H9 (cell line): ENCODE measurements at regions not wholly inside any gene's neighbourhood (a gene's known extent, or its start where the extent isn't known, plus 50 kb on each side); places are given as distances from the start of the nearest gene placed in this dataset.
"Not testable (repeated sequence)": the region's sequence is repeated elsewhere in the genome, so short reads cannot be mapped to it uniquely, and the experiment has no call there.

Source experiments
- DNase-seq: peaks from one replicate; pipeline ENCODE4 v3.0.0-alpha.2; 2017
- H2AFZ ChIP-seq: one replicate; pipeline ENCODE4 v1.6.1; 2013; ENCODE audit warnings: mild to moderate bottlenecking, low read length, control low read depth, moderate library complexity
- H2AK5ac ChIP-seq: 2 replicates; pipeline ENCODE4 v1.6.1; 2013; ENCODE audit warnings: low read length, control low read depth, mixed read lengths; ENCODE audit not compliant: insufficient read length
- H2BK120ac ChIP-seq: one replicate; pipeline ENCODE4 v1.6.1; 2013; ENCODE audit warnings: low read depth, mild to moderate bottlenecking, low read length, control low read depth, inconsistent platforms; ENCODE audit not compliant: poor library complexity, severe bottlenecking
- H2BK12ac ChIP-seq: 2 replicates; pipeline ENCODE4 v1.6.1; 2013; ENCODE audit warnings: low read length, control low read depth, mixed read lengths, low read depth; ENCODE audit not compliant: insufficient read length
- H2BK15ac ChIP-seq: 2 replicates; pipeline ENCODE4 v1.6.1; 2013; ENCODE audit warnings: low read depth, low read length, control low read depth
- H2BK20ac ChIP-seq: one replicate; pipeline ENCODE4 v1.6.1; 2013; ENCODE audit warnings: low read depth, mild to moderate bottlenecking, low read length, control low read depth, inconsistent platforms; ENCODE audit not compliant: poor library complexity, severe bottlenecking
- H2BK5ac ChIP-seq: 2 replicates; pipeline ENCODE4 v1.6.1; 2013; ENCODE audit warnings: low read length, control low read depth, mixed read lengths; ENCODE audit not compliant: insufficient read length
- H3K14ac ChIP-seq: 2 replicates; pipeline ENCODE4 v1.6.1; 2013; ENCODE audit warnings: low read length, control low read depth; ENCODE audit not compliant: insufficient read depth
- H3K18ac ChIP-seq: 2 replicates; pipeline ENCODE4 v1.6.1; 2013; ENCODE audit warnings: low read depth, mild to moderate bottlenecking, mixed read lengths, low read length, control low read depth; ENCODE audit not compliant: insufficient read length
- H3K23ac ChIP-seq: 2 replicates; pipeline ENCODE4 v1.6.1; 2013; ENCODE audit warnings: low read length, control low read depth, mixed read lengths, low read depth; ENCODE audit not compliant: insufficient read length
- H3K23me2 ChIP-seq: 2 replicates; pipeline ENCODE4 v1.6.1; 2013; ENCODE audit warnings: low read depth, mild to moderate bottlenecking, mixed read lengths, low read length, control low read depth; ENCODE audit not compliant: insufficient read length, poor library complexity, severe bottlenecking
- H3K27ac ChIP-seq: 2 replicates; pipeline ENCODE4 v1.5.1; 2013; ENCODE audit warnings: low read length, control low read depth, mixed read lengths, low read depth; ENCODE audit not compliant: insufficient read length
- H3K27me3 ChIP-seq: 2 replicates; pipeline ENCODE4 v1.6.1; 2013; ENCODE audit warnings: low read length, control low read depth, inconsistent platforms; ENCODE audit not compliant: insufficient read depth
- H3K4ac ChIP-seq: 2 replicates; pipeline ENCODE4 v1.6.1; 2013; ENCODE audit warnings: low read depth, mild to moderate bottlenecking, control low read depth, inconsistent platforms, low read length, moderate library complexity
- H3K4me1 ChIP-seq: 2 replicates; pipeline ENCODE4 v1.6.1; 2013; ENCODE audit warnings: low read length, control low read depth, inconsistent platforms; ENCODE audit not compliant: insufficient read depth
- H3K4me2 ChIP-seq: 2 replicates; pipeline ENCODE4 v1.6.1; 2013; ENCODE audit warnings: low read length, control low read depth, mixed read lengths; ENCODE audit not compliant: insufficient read length, insufficient read depth
- H3K56ac ChIP-seq: 2 replicates; pipeline ENCODE4 v1.6.1; 2013; ENCODE audit warnings: low read depth, mild to moderate bottlenecking, mixed read lengths, low read length, control low read depth; ENCODE audit not compliant: insufficient read length
- H3K79me1 ChIP-seq: 2 replicates; pipeline ENCODE4 v1.6.1; 2013; ENCODE audit warnings: low read depth, mild to moderate bottlenecking, moderate library complexity, low read length, control low read depth, inconsistent platforms; ENCODE audit not compliant: insufficient read depth, poor library complexity, severe bottlenecking
- H3K79me2 ChIP-seq: 2 replicates; pipeline ENCODE4 v1.6.1; 2013; ENCODE audit warnings: low read length, control low read depth, inconsistent platforms; ENCODE audit not compliant: insufficient read depth
- H3K9ac ChIP-seq: 2 replicates; pipeline ENCODE4 v1.6.1; 2013; ENCODE audit warnings: low read length, control low read depth, mixed read lengths; ENCODE audit not compliant: insufficient read length; ENCODE audit errors: extremely low read depth
- H3K9me3 ChIP-seq: one replicate; pipeline ENCODE4 v1.6.1; 2013; ENCODE audit warnings: low read depth, low read length, inconsistent platforms; ENCODE audit not compliant: control insufficient read depth
- H3T11ph ChIP-seq: one replicate; pipeline ENCODE4 v1.6.1; 2013; ENCODE audit warnings: mild to moderate bottlenecking, low read length, control low read depth, inconsistent platforms
- H4K20me1 ChIP-seq: one replicate; pipeline ENCODE4 v1.6.1; 2013; ENCODE audit not compliant: control insufficient read depth, insufficient read length, insufficient read depth
- H4K5ac ChIP-seq: 2 replicates; pipeline ENCODE4 v1.6.1; 2013; ENCODE audit warnings: low read depth, mild to moderate bottlenecking, mixed read lengths, low read length, control low read depth; ENCODE audit not compliant: insufficient read length
- H4K8ac ChIP-seq: replicated peaks from 2 replicates; pipeline ENCODE4 v1.6.1; 2013; ENCODE audit warnings: low read length, control low read depth, mixed read lengths, low read depth; ENCODE audit not compliant: insufficient read length
- H4K91ac ChIP-seq: 2 replicates; pipeline ENCODE4 v1.6.1; 2013; ENCODE audit warnings: low read depth, mild to moderate bottlenecking, moderate library complexity, mixed read lengths, low read length, control low read depth; ENCODE audit not compliant: insufficient read length
- H3K27ac Mint-ChIP-seq, 3 experiments: 2 replicates in 2 of 3; 3 replicates in 1 of 3; pipeline ENCODE4 v1.8.0; 2020 to 2021; ENCODE audit warnings: mixed read lengths in 3 of 3, mild to moderate bottlenecking in 1 of 3, moderate library complexity in 1 of 3
- H3K27me3 Mint-ChIP-seq: 2 replicates; pipeline ENCODE4 v1.8.0; 2021; ENCODE audit warnings: low read depth, mild to moderate bottlenecking, moderate library complexity, mixed read lengths
- H3K36me3 Mint-ChIP-seq, 3 experiments: 2 replicates in 2 of 3; 3 replicates in 1 of 3; pipeline ENCODE4 v1.8.0; 2020 to 2021; ENCODE audit warnings: low read depth in 3 of 3, mixed read lengths in 3 of 3; ENCODE audit not compliant: insufficient read depth in 1 of 3
- H3K4me1 Mint-ChIP-seq, 2 experiments: 2 replicates each; pipeline ENCODE4 v1.8.0; 2020; ENCODE audit warnings: mixed read lengths in 2 of 2
- H3K4me3 Mint-ChIP-seq, 2 experiments: 2 replicates in 1 of 2; 3 replicates in 1 of 2; pipeline ENCODE4 v1.8.0; 2020 to 2021; ENCODE audit warnings: mild to moderate bottlenecking in 2 of 2, mixed read lengths in 2 of 2, moderate library complexity in 1 of 2
- H3K9me3 Mint-ChIP-seq, 2 experiments: 2 replicates in 1 of 2; 3 replicates in 1 of 2; pipeline ENCODE4 v1.8.0; 2020; ENCODE audit warnings: mild to moderate bottlenecking in 2 of 2, mixed read lengths in 2 of 2, moderate library complexity in 1 of 2
- WGBS: extraction: QIAGEN DNeasy Blood & Tissue Kit; methylation state at CpG from one replicate; pipeline ENCODE4 v1.1.7; 2013; ENCODE audit warnings: missing lambda C conversion rate, low lambda C conversion rate, mixed read lengths; ENCODE audit not compliant: insufficient read length; ENCODE audit errors: extremely low coverage; 5-methylcytosine and 5-hydroxymethylcytosine counted together
- TF ChIP-seq, protein P1 (sequence below): fragments of 200-600 bp; sonication (generic); conservative IDR thresholded peaks from 3 replicates; pipeline ENCODE4 v1.8.0; 2021; ENCODE audit warnings: antibody characterized with exemption, mild to moderate bottlenecking

GRCh38 chr10:63843107-63843506, 321.9 kb downstream of the REEP3 start:
- no peak overlapping the region for H2BK5ac ChIP-seq
- Mint-ChIP-seq H3K4me3 (no peak overlapping the region), H3K27ac (no peak overlapping the region), H3K9me3 (peaks cover 20 to 22% of the 10 kb centered on the region in 2 experiments), H3K36me3 (peaks cover 13 to 21% (median 17%) of the 10 kb centered on the region in 3 experiments), H3K4me1 (no peaks in the 10 kb centered on the region), H3K27me3 (peaks cover 6% of the 10 kb centered on the region)
- DNase-seq, result no peak
- peaks cover 7% of the 10 kb centered on the region for H3K9me3 ChIP-seq
- H2BK120ac ChIP-seq, result no peak overlapping the region
- H3K79me1 ChIP-seq, result no peaks in the 10 kb centered on the region
- H2BK15ac ChIP-seq, result no peak overlapping the region
- H3K4ac ChIP-seq, result no peak overlapping the region
- H3K27ac ChIP-seq, result no peak overlapping the region
- no peak overlapping the region for H2BK12ac ChIP-seq
- H4K20me1 ChIP-seq, result no peaks in the 10 kb centered on the region
- H3K9ac ChIP-seq, result no peak overlapping the region
- no peak overlapping the region for H4K5ac ChIP-seq
- H3K18ac ChIP-seq, result no peak overlapping the region
- H4K91ac ChIP-seq, result no peak overlapping the region
- no peaks in the 10 kb centered on the region for H3K79me2 ChIP-seq
- H2AK5ac ChIP-seq, result no peak overlapping the region
- H2BK20ac ChIP-seq, result no peak overlapping the region
- no peak overlapping the region for H4K8ac ChIP-seq
- H3K56ac ChIP-seq, result no peak overlapping the region
- TF ChIP-seq, protein P1, sequence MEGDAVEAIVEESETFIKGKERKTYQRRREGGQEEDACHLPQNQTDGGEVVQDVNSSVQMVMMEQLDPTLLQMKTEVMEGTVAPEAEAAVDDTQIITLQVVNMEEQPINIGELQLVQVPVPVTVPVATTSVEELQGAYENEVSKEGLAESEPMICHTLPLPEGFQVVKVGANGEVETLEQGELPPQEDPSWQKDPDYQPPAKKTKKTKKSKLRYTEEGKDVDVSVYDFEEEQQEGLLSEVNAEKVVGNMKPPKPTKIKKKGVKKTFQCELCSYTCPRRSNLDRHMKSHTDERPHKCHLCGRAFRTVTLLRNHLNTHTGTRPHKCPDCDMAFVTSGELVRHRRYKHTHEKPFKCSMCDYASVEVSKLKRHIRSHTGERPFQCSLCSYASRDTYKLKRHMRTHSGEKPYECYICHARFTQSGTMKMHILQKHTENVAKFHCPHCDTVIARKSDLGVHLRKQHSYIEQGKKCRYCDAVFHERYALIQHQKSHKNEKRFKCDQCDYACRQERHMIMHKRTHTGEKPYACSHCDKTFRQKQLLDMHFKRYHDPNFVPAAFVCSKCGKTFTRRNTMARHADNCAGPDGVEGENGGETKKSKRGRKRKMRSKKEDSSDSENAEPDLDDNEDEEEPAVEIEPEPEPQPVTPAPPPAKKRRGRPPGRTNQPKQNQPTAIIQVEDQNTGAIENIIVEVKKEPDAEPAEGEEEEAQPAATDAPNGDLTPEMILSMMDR, result no peak
- no peaks in the 10 kb centered on the region for H3K27me3 ChIP-seq
- H3K4me1 ChIP-seq, result no peaks in the 10 kb centered on the region
- H3T11ph ChIP-seq, result no peak overlapping the region
- H3K23ac ChIP-seq, result no peak overlapping the region
- H3K14ac ChIP-seq, result no peak overlapping the region
- no peak overlapping the region for H2AFZ ChIP-seq
- H3K4me2 ChIP-seq, result no peak overlapping the region
- no peaks in the 10 kb centered on the region for H3K23me2 ChIP-seq
- WGBS, result no CpG with 5 or more reads among the region's 2 CpGs

DNA sequence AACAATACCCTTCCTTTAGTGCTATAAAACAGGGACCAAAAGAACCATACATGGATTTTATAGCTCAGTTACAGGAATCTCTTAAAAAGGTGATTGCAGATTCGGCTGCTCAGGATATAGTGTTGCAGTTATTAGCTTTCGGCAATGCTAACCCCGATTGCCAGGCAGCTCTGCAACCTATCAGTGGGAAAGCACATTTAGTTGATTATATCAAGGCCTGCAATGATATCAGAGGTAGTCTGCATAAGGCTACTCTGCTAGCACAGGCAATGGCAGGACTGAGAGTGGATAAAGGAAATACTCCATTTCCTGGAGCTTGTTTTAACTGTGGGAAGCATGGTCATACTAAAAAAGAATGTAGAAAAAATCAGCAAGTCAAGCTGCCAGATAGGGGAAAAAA, 327.7 kb downstream of the REEP3 start:
- not testable (repeated sequence) for H3K9ac ChIP-seq, H3K4me3 Mint-ChIP-seq, H3K23me2 ChIP-seq, H3K79me2 ChIP-seq, H2BK20ac ChIP-seq, H3K14ac ChIP-seq, H4K91ac ChIP-seq, H3K27ac ChIP-seq, H3K79me1 ChIP-seq, H3K27me3 Mint-ChIP-seq, H3K56ac ChIP-seq, DNase-seq, H4K20me1 ChIP-seq, H3K4ac ChIP-seq, H4K8ac ChIP-seq, H3K4me2 ChIP-seq, H2AFZ ChIP-seq, H2BK120ac ChIP-seq, H4K5ac ChIP-seq, H3T11ph ChIP-seq, H3K23ac ChIP-seq, H2BK12ac ChIP-seq, H2BK5ac ChIP-seq, H3K4me1 ChIP-seq, H3K27me3 ChIP-seq, H3K18ac ChIP-seq, H2AK5ac ChIP-seq, H2BK15ac ChIP-seq
- Mint-ChIP-seq H3K36me3 (peaks cover 15 to 35% (median 26%) of the 10 kb centered on the region in 3 experiments), H3K4me1 (peaks cover 26 to 29% of the 10 kb centered on the region in 2 experiments), H3K27ac (peak overlapping the region in 1 of 3 experiments; percentile 47; a peak in 1 of 7 replicates), H3K9me3 (peaks cover 27 to 36% of the 10 kb centered on the region in 2 experiments)
- whole genome bisulfite sequencing, result no CpG with 5 or more reads among the region's 3 CpGs
- peaks cover 13% of the 10 kb centered on the region for H3K9me3 ChIP-seq
